GM18867 (cell line): ENCODE measurements at regions not wholly inside any gene's neighbourhood (a gene's known extent, or its start where the extent isn't known, plus 50 kb on each side); places are given as distances from the start of the nearest gene placed in this dataset.
"Not testable (repeated sequence)": the region's sequence is repeated elsewhere in the genome, so short reads cannot be mapped to it uniquely, and the experiment has no call there.

Experiments
- ATAC-seq: cut with Tn5 transposase; IDR thresholded peaks from one replicate; pipeline ENCODE4 v1.9.1; 2021; ENCODE audit warnings: mild to moderate bottlenecking, moderate library complexity; ENCODE audit not compliant: unreplicated experiment

DNA sequence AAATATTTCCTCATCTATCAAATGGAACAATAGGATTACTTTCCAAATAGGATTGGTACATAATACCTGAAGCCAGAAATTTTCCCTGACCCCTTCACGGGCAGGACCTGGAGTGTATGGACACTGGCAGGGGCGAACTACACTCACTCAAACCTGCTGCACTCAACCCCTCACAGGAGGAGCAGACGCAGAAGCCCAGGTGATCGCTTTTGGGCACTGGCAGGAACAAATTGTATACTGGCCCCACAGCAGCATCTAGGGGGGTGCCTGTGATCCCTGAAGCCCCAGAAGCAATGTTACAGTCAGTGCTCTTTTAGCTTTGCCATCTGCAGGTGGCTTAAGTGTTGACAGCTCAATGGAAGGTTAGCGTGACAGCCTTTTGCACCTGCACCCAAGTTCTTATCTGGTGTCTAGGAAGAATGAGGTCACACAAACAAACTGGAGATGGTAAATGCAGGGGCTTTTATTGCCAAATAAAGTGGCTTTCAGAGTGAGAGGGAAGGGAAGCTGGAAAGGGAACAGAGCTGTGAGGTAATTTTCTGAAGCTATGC lies 199.2 kb upstream of the NEGR1 start:
- no peak for ATAC-seq

DNA sequence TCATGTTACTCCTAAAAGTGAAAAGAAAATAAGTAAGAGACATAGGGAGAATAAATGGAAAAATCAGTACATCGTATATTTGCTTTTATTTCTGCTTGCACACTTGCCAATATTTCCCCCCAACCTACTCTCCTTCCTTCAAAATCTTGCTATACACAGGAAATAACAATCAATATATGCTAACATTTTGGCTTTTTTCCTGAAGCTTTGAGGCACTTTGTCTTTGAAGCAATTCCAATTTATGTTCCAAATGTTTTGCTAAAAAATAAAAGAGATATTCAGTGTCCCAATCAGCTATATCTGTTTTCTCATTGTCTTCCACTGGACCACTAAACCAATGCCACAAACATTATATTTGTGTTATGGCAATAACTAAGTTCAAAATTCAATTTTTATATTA lies 184.0 kb upstream of the NEGR1 start:
- no peak for ATAC-seq

DNA sequence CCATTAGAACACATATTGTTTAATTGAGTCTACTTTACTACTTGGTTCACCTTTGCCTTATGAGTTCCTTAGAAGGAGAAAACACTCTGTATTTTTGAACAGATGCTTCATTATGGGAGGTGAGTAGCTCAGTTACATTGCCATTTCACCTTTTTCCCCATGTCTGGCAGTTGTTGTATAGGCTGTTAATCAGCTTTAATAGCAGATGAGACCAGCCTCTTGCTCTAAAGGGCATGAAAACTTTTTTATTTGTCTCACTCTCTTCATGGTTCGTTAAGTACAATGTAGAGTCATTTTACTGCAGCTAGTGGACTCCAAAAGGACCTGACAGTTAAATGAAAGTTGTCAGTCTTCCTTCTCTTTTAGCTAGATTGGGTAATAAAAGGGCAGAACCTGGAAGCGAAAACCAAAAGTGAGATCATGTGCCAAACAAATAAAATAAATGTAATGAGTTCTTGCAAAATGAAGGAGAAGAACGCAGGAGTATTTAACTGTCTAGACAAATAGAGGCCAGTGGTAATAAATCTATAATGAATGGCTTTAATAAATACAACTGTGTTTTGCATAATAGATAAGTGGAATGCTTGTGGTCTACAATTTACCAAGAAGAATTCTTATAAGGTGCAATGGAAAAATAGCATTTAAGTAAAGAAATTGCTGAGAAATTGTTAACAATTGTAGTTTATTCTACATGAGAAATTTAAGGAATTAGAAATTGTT lies 180.0 kb upstream of the NEGR1 start:
- no peak for ATAC-seq

DNA sequence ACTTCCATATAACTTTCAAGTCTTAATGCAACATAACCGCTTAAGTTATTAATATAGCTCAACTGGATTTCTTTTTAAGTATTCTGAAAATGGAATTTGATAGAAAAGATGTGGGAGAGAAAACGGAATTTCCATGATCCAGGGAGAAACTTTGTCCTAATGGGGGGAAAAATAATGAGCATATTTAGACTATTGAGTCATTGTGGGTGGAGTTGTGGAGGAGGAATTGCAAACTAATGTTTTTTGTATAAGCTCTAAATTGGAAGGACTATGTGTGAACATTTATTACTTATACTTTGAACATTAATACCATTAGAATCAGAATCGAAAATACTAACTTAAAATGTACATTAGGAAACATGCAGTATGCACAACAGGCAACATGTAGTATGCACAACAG lies 159.9 kb upstream of the NEGR1 start:
- no peak for ATAC-seq

DNA sequence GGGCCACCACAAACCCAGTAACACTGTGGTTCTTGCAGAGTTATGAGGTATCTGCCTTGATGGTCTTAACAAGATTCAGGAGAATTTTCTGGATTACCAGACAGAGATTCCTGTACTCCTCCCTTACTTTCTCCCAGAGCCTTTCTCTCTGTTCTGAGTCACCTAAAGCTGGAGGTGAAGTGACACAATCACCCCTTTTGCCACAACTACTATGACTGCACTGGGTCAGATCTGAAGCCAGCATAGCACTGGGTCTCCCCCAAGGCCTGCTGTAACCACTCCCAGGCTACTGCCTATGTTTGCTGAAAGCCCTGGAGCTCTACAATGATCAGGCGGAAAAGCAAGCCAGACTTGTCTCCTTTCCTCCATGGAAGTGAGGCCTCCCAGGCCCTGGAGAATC lies 156.7 kb upstream of the NEGR1 start:
- no peak for ATAC-seq

DNA sequence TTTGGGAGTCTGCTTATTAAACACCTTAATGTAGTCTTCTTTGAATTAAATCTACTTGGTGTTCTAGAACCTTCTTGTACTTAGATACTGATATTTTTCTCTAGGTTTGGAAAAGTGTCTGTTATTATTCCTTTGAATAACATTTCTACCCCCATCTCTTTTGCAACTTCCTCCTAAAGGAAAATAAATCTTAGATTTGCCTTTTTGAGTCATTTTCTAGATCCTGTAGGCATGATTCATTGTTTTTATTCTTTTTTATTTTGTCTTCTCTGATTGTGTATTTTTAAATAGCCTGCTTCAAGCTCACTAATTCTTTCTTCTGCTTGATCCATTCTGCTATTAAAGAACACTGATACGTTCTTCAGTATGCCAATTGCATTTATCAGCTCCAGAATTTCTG lies 155.9 kb upstream of the NEGR1 start:
- no peak for ATAC-seq

DNA sequence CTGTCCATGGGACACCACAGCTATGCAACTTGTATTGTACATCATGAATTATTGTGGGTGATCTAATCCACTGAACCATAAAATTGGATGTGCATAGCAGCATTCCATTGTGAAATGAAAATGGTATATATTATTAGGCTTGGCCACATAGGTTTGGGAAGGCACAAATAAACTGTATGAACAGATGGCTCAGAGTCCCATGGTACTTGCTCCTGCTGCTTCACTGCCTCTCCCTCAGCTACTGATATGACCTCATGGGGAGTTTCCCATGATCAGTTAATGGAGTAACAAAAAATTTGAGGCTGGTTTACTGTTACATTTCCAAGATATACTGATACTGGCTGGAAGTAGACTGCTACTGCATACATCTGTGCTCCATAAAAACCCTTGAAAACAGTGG lies 152.7 kb upstream of the NEGR1 start:
- ATAC-seq: peak; percentile 49

DNA sequence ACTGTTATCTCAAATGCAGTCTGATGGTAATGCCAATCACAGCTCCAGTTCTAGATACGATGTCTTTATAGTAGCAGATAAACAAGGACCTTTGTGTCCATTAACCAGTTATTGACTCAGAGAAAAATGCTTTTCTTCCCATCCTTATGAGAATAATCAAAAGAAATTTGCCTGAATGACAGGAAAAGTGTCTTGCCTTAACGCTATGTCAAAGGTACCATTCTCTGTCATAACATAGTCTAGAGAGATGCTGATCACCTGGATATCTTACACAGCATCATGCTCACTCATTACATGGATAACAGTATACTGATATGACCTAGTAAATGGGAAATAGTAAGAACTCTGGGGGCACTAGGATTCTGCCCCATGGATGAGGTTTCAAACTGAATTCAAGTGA lies 151.7 kb upstream of the NEGR1 start:
- ATAC-seq: peak; percentile 10

DNA sequence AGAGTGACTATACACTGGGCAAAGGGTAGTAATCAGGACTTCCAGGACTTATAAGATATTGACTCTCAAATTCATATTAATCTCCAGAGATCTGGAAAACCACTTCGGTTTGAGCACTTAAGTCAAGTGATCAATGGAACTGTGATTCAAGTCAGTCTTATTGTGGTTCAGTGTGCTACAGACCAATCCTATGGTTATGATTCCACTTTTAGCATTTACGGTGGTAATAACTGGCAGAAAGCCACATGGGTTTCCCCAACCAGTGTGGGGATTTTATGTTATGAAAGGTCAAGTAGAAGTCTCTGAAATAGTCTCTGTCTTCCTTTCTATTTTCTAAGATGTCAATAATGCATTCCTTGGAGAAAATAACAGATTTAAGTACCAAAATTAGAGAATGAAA lies 151.3 kb upstream of the NEGR1 start:
- peak; percentile 59 for ATAC-seq

DNA sequence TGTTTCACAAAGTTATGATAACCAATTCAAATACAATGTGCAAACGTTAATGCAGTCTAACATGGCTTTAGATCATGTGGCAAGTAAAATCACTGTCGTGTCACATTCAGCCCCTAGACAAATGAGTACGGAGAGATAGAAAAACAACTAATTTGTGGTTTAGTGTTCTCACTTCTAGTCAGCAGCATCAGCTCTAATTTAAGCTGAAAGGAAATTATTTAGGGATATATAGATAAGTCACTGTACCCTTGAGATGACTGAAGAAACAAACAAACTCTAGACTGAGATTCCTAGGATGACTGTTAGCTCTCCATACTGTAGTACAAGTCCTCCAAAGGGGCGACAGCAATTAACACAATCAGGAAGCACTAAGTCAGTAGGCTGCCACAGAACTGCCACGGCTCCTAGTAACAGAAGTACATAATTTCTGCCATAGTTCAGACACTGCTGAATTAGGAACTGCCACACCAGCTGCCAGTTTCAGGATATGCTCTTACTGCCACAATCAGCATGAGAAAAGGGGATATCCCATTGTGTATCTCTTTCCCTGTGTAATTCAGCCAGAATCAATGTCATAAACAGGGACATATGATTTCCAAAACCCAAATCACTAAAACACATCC lies 150.4 kb upstream of the NEGR1 start:
- ATAC-seq: peak; percentile 36

DNA sequence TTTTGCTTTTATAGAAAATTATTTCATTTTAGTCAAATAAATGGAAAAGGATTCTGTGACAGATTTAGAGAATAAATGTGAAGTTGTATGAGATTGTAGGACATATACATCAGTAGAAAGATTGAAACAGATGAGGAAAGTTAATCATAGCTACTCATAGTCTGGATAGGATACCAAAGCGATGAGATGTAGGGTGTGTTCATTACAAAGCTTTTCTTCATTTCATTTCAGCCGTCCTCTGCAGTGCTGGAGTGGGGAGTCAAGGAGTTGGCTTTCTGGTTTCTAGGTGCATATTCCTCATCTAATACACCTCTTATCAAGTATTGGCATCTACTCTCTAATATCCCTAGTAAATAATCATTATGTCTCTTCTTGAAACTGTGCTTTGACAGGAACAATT lies 149.5 kb upstream of the NEGR1 start:
- no peak for ATAC-seq

DNA sequence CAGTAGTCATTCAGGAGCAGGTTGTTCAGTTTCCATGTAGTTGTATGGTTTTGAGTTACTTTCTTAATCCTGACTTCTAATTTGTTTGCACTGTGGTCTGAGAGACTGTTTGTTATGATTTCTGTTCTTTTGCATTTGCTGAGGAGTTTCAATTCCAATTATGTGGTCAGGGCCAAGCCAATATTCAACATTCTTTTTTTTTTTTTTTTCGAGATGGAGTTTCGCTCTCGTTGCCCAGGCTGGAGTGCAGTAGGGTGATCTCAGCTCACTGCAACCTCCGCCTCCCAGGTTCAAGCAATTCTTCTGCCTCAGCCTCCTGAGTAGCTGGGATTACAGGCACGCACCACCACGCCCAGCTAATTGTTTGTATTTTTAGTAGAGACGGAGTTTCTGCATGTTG lies 145.9 kb upstream of the NEGR1 start:
- ATAC-seq: not testable (repeated sequence)

DNA sequence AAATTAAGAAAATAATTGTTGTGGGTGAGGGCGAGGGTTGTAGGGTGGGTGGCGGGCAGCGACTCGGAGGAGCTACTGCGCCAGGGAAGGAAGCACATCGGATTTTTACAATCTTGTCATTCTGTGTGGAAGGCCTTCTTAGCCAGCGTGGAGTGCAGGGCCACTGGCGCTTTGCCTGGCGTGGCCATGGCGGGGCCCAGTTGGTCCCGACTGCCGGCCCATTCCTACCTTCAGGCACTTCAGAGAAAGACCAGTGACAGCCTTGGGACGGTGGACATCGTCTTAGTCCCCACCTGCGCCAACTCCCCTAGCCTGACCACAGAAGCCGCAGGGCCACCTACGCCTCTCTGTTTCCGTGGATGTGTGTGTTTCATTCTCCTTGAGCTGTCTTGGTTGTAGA lies 136.9 kb upstream of the NEGR1 start:
- no peak for ATAC-seq

DNA sequence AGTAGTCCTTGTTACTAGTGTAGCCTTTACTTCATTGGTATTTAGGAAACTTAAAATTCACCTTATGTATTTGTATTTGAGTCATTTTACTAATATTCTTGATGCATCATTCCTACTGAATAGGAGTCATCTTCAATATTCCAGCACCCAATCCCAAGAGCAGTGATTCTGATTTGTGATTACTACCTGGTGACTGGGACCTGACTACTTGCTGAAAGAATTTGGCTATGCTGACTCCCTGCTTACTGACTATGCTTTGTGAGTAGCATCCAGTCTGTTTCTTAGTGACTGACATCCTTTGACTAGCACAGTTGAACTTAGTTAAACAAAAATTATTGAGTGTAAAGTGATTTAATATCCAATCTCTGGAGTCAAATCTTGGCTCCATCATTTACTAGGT lies 129.9 kb upstream of the NEGR1 start:
- no peak for ATAC-seq

DNA sequence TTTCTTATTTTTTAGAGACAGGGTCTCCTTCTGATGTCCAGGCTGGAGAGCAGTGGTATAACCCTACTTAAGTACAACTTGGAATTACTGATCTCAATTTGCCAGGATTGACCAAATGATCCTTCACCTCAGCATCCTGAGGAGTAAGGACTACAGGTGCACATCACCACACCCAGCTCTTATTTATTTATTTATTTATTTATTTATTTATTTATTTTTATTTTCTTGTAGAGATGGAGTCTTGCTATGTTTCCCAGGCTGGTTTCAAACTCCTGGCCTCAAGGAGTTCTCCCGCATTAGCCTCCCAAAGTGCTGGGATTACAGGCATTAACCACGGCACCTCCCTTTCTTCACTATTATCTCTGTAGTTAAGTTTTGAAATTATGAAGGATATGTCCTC lies 117.5 kb upstream of the NEGR1 start:
- no peak for ATAC-seq

DNA sequence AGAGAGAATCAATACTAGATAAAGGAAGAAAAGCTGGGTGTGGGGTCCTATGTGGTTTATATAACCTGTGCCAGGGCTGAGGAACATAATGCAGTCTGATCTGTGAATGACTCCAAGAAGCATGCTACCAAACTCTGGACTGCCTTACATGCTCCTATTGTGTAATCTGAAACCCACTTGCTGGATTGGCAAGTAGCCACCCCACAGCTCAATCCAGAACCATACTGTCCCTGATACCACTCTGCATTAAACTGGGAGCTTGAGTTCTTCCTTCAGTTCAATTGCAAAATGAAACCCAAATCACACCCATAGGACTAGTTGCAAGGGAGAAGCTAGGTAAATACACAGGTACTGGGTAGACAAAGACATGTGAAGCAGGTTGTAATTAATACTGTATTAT lies 115.4 kb upstream of the NEGR1 start:
- no peak for ATAC-seq

DNA sequence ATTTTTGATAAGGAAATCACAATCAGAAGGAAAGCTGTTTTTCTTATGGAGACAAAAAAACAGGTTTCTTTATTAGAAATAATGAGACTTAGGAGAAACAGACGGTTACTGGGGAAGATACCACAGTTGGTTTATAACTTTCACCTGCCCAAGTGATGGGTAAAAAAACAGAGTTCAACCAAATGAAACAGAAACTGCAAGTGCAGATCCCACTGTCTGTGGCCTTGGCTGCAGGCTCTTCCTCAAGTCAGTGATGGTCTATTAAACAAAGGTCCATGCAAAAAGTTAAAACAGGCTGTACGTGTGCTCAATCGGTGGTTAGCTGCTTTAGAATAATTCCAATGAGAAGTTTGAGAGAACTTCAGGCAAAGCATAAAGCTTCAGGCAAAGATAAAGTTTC lies 112.1 kb upstream of the NEGR1 start:
- no peak for ATAC-seq

DNA sequence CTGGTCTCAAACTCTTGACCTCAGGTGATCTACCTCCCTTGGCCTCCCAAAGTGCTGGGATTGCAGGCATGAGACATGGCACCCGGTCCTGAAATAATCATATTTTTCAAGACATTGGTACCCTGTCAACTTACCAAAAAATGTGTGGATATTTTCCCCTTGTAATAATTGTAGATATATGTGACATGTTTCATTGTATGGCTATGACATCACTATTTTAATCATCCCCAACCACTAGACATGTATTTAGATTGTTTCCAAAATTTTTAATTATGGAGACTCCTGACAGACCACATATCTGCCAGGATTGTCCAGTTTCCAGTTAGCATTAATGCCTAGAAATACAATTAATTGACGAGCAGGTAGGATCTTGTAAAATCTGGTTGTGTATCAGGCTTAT lies 96.7 kb upstream of the NEGR1 start:
- no peak for ATAC-seq

DNA sequence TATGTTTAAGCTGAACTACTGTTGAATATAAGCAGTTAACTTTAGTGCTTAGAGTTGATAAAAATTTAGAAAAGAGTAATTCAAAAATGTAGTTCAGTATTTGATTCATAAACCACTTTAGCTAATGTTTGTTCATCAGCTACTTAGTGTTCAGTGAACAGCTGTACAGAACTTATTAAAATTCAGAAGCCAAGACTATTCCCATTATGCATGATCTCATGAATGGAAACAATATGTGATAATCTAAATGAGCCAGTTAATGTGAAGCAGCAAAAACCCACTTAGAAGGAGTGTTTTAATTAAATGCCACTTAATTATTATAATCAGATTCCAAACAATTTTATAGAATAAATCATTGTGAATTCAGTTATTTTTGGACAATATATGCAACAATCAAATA lies 92.9 kb upstream of the NEGR1 start:
- ATAC-seq: no peak

DNA sequence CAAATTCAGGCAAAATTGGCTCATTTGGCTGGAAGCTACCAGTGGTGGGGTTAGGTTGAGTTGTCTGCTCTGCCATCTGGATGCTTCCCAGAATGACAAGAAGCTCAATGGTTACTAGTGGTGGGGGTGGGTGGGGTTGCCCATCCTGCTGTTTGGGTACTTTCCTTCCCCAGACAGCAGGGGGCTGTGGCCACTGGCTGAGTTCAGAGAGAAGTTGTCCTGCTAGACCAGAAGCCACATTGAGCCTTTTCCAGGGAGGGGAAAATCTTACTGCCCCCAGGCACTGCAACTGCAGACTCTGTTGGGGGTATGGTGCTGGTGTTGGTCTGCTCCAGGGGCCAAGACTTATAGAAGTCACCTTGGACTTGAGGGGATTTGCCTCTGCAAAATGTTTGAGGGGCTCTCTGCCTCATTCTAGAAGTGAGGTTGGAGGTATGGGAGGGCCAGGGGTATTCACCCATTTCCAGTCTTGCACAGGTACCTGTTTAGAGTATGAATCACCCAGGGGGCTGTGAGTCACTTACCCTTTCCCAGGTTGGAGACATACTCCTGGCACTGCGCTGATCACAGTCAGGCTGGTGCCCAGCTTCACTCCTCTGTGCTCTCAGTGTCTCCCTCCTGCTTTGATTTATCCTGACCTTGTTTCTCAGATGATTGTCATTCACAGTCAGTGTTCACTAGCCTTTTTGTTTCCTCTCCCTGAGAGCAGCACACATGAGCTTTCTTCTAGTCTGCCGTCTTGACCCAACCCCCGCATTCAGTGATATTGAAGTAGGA lies 89.1 kb upstream of the NEGR1 start:
- no peak for ATAC-seq

DNA sequence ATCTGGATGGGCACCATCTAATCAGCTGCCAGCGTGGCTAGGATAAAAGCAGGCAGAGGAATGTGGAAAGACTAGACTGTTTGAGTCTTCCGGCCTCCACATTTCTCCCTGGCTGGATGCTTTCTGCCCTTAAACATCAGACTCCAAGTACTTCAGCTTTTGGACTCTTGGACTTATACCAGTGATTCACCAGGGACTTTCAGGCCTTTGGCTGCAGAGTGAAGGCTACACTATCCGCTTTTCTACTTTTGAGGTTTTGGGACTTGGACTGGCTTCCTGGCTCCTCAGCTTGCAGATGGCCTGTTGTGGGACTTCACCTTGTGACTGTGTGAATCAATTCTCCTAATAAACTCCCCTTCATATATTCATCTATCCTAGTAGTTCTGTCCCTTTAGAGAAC lies 88.5 kb upstream of the NEGR1 start:
- not testable (repeated sequence) for ATAC-seq
